WTC11 (cell line): ENCODE measurements at regions not wholly inside any gene's neighbourhood (a gene's known extent, or its start where the extent isn't known, plus 50 kb on each side); places are given as distances from the start of the nearest gene placed in this dataset.

ENCODE experiments used
- CREB1 ChIP-seq: sonication (generic); formaldehyde crosslinking; IDR thresholded peaks from 2 replicates; pipeline ENCODE4 v1.8.0; 2023; ENCODE audit warnings: mild to moderate bottlenecking, missing genetic modification reagents
- CTCF ChIP-seq: fragments of 200-600 bp; IDR thresholded peaks from 2 replicates; pipeline ENCODE4 v1.8.0; 2022; ENCODE audit warnings: antibody characterized with exemption
- E2F5 ChIP-seq: sonication (generic); formaldehyde crosslinking; IDR thresholded peaks from 2 replicates; pipeline ENCODE4 v1.8.1; 2022; ENCODE audit warnings: mild to moderate bottlenecking, moderate library complexity, missing genetic modification reagents
- MYBL2 ChIP-seq: sonication (generic); formaldehyde crosslinking; IDR thresholded peaks from 2 replicates; pipeline ENCODE4 v1.8.1; 2023; ENCODE audit warnings: mild to moderate bottlenecking, moderate library complexity, missing genetic modification reagents
- NFYB ChIP-seq: sonication (generic); formaldehyde crosslinking; conservative IDR thresholded peaks from 2 replicates; pipeline ENCODE4 v1.8.0; 2022; ENCODE audit warnings: low read depth, missing genetic modification reagents

- TF ChIP-seq CTCF (no peak), E2F5 (CRISPR knock-in tag) (no peak), CREB1 (CRISPR knock-in tag) (no peak), NFYB (CRISPR knock-in tag) (no peak), MYBL2 (CRISPR knock-in tag) (no peak)
Observed at GRCh38 chr10:80786322-80786721, 248.6 kb downstream of the SH2D4B start.
